ENCODE measurements at regions not wholly inside any gene's neighbourhood (a gene's known extent, or its start where the extent isn't known, plus 50 kb on each side); places are given as distances from the start of the nearest gene placed in this dataset.

- DNase-seq (ENCODE audit: low spot score in 2 of 2) (no peak), FAIRE-seq (no peak)
Observed at GRCh38 chr20:41889844-41890224, 271.7 kb upstream of the CHD6 start.

- FAIRE-seq (no peak), DNase-seq (ENCODE audit: low spot score in 2 of 2) (peak in 1 of 2 donors; percentile 32)
Observed at GRCh38 chr20:41889126-41889843, 271.1 kb upstream of the CHD6 start.

GRCh38 chr20:41888434-41888833, 270.3 kb upstream of the CHD6 start:
- FAIRE-seq (no peak), DNase-seq (ENCODE audit: low spot score in 2 of 2) (no peak)

GRCh38 chr20:41887500-41887899, 269.3 kb upstream of the CHD6 start:
- FAIRE-seq (no peak), DNase-seq (ENCODE audit: low spot score in 2 of 2) (no peak)

GRCh38 chr20:41881466-41882046, 263.4 kb upstream of the CHD6 start:
- FAIRE-seq: no peak
- no peak for DNase-seq (ENCODE audit: low spot score in 2 of 2)

GRCh38 chr20:41879123-41879522, 260.9 kb upstream of the CHD6 start:
- no peak for DNase-seq (ENCODE audit: low spot score in 2 of 2)

GRCh38 chr20:41877911-41878310, 259.7 kb upstream of the CHD6 start:
- no peak for DNase-seq (ENCODE audit: low spot score in 2 of 2)
- no peak for FAIRE-seq

More at GRCh38 chr20:41879123-41879522, 260.9 kb upstream of the CHD6 start:
- FAIRE-seq: no peak

- FAIRE-seq: no peak
- no peak for DNase-seq (ENCODE audit: low spot score in 2 of 2)
Observed at GRCh38 chr20:41874658-41875057, 256.5 kb upstream of the CHD6 start.

- DNase-seq (ENCODE audit: low spot score in 2 of 2) (no peak), FAIRE-seq (no peak)
Observed at GRCh38 chr20:41872930-41873329, 254.8 kb upstream of the CHD6 start.

GRCh38 chr20:41870869-41871462, 252.8 kb upstream of the CHD6 start:
- no peak for FAIRE-seq

GRCh38 chr20:41869261-41869660, 251.1 kb upstream of the CHD6 start:
- FAIRE-seq: no peak
- DNase-seq (ENCODE audit: low spot score in 2 of 2): no peak

More at GRCh38 chr20:41870869-41871462, 252.8 kb upstream of the CHD6 start:
- DNase-seq (ENCODE audit: low spot score in 2 of 2): no peak

GRCh38 chr20:41865938-41866337, 247.8 kb upstream of the CHD6 start:
- FAIRE-seq (no peak), DNase-seq (ENCODE audit: low spot score in 2 of 2) (no peak)

GRCh38 chr20:41862476-41862875, 244.3 kb upstream of the CHD6 start:
- FAIRE-seq (no peak), DNase-seq (ENCODE audit: low spot score in 2 of 2) (no peak)

GRCh38 chr20:41861772-41862422, 243.7 kb upstream of the CHD6 start:
- no peak for DNase-seq (ENCODE audit: low spot score in 2 of 2)
- FAIRE-seq: no peak

- no peak for DNase-seq (ENCODE audit: low spot score in 2 of 2)
- FAIRE-seq: no peak
Observed at GRCh38 chr20:41854765-41855164, 236.6 kb upstream of the CHD6 start.

- no peak for DNase-seq (ENCODE audit: low spot score in 2 of 2)
Observed at GRCh38 chr20:41853806-41854205, 235.6 kb upstream of the CHD6 start.

GRCh38 chr20:41848180-41848579, 230.0 kb upstream of the CHD6 start:
- FAIRE-seq (no peak), DNase-seq (ENCODE audit: low spot score in 2 of 2) (no peak)

More at GRCh38 chr20:41853806-41854205, 235.6 kb upstream of the CHD6 start:
- no peak for FAIRE-seq

GRCh38 chr20:41837669-41838224, 219.6 kb upstream of the CHD6 start:
- DNase-seq (ENCODE audit: low spot score in 2 of 2) (peak in 1 of 2 donors; percentile 9), FAIRE-seq (no peak)

GRCh38 chr20:41833739-41834138, 215.6 kb upstream of the CHD6 start:
- DNase-seq (ENCODE audit: low spot score in 2 of 2) (no peak), FAIRE-seq (no peak)

- FAIRE-seq: no peak
- no peak for DNase-seq (ENCODE audit: low spot score in 2 of 2)
Observed at GRCh38 chr20:41830702-41831101, 212.5 kb upstream of the CHD6 start.

GRCh38 chr20:41819436-41819835, 201.3 kb upstream of the CHD6 start:
- FAIRE-seq (no peak), DNase-seq (ENCODE audit: low spot score in 2 of 2) (no peak)
